Bone marrow (tissue), 2 donors: ENCODE measurements at regions not wholly inside any gene's neighbourhood (a gene's known extent, or its start where the extent isn't known, plus 50 kb on each side); places are given as distances from the start of the nearest gene placed in this dataset.
"Not testable (repeated sequence)": the region's sequence is repeated elsewhere in the genome, so short reads cannot be mapped to it uniquely, and the experiment has no call there.

Source experiments
- DNase-seq, 2 donors: peaks; one replicate each; lab custom pipeline; 2025; lab: John Stamatoyannopoulos, UW

- DNase-seq: no peak
These were observed 192.0 kb downstream of the HNRNPD start for GRCh38 chr4:82181789-82182188.

- no peak for DNase-seq
These were observed 201.6 kb downstream of the HNRNPD start for GRCh38 chr4:82172186-82172585.

GRCh38 chr4:82171531-82172155 lies 202.1 kb downstream of the HNRNPD start:
- no peak for DNase-seq

GRCh38 chr4:82149750-82150149 lies 224.0 kb downstream of the HNRNPD start:
- no peak for DNase-seq

GRCh38 chr4:82145850-82146249 lies 227.9 kb downstream of the HNRNPD start:
- no peak for DNase-seq

GRCh38 chr4:82140422-82140821 lies 233.4 kb downstream of the HNRNPD start:
- no peak for DNase-seq

- DNase-seq: no peak
These were observed 234.5 kb downstream of the HNRNPD start for GRCh38 chr4:82139287-82139686.

GRCh38 chr4:82138374-82138773 lies 235.4 kb downstream of the HNRNPD start:
- DNase-seq: no peak

GRCh38 chr4:82136161-82136801 lies 237.5 kb downstream of the HNRNPD start:
- no peak for DNase-seq

GRCh38 chr4:82128355-82128754 lies 245.4 kb downstream of the HNRNPD start:
- no peak for DNase-seq

- DNase-seq: no peak
These were observed 247.2 kb downstream of the HNRNPD start for GRCh38 chr4:82126512-82127040.

GRCh38 chr4:82125787-82126297 lies 247.9 kb downstream of the HNRNPD start:
- DNase-seq: no peak

- DNase-seq: no peak
These were observed 248.6 kb downstream of the HNRNPD start for GRCh38 chr4:82124932-82125786.

GRCh38 chr4:82124365-82124764 lies 249.4 kb downstream of the HNRNPD start:
- DNase-seq: no peak

GRCh38 chr4:82123934-82124333 lies 249.9 kb downstream of the HNRNPD start:
- no peak for DNase-seq

- DNase-seq: not testable (repeated sequence)
These were observed 258.6 kb downstream of the HNRNPD start for GRCh38 chr4:82115183-82115582.

GRCh38 chr4:82108506-82108905 lies 265.3 kb downstream of the HNRNPD start:
- DNase-seq: no peak

- DNase-seq: no peak
These were observed 269.2 kb downstream of the HNRNPD start for GRCh38 chr4:82104578-82104977.

- no peak for DNase-seq
These were observed 273.7 kb downstream of the HNRNPD start for GRCh38 chr4:82099928-82100579.

GRCh38 chr4:82097504-82097903 lies 276.3 kb downstream of the HNRNPD start:
- DNase-seq: no peak

GRCh38 chr4:82090717-82091116 lies 283.1 kb downstream of the HNRNPD start:
- no peak for DNase-seq

- DNase-seq: no peak
These were observed 289.0 kb downstream of the HNRNPD start for GRCh38 chr4:82084747-82085146.
